ENCODE measurements at regions not wholly inside any gene's neighbourhood (a gene's known extent, or its start where the extent isn't known, plus 50 kb on each side); places are given as distances from the start of the nearest gene placed in this dataset.
"Not testable (repeated sequence)": the region's sequence is repeated elsewhere in the genome, so short reads cannot be mapped to it uniquely, and the experiment has no call there.

- DNase-seq (ENCODE audit: low spot score in 2 of 2), result no peak
- no peak overlapping the region for H3K4me3 ChIP-seq (ENCODE audit: low read depth, poor library complexity, severe bottlenecking)
- intact Hi-C loops (cut with DNase I; ENCODE audit: low total_unique reads), result loop anchor here (10.0 kb wide), 1 partner anchor 1510 kb away; no protein-coding TSS in a partner anchor
- no peak for TF ChIP-seq POLR2A (IDR thresholded peaks at IDR 0.05)
- TF ChIP-seq CTCF (IDR thresholded peaks at IDR 0.05), result no peak
- 63 to 65% methylated on average over 5 of the region's 5 CpGs for WGBS, 2 donors
Measured at GRCh38 chr19:30254789-30255188, 117.4 kb upstream of the ZNF536 start.

- intact Hi-C loops (cut with DNase I; ENCODE audit: low total_unique reads), result loop anchor here (10.0 kb wide), 1 partner anchor 1511 kb away; no protein-coding TSS in a partner anchor
- 37 to 38% methylated on average over 15 of the region's 15 CpGs for WGBS, 2 donors
- TF ChIP-seq POLR2A (IDR thresholded peaks at IDR 0.05), result no peak
- no peak for TF ChIP-seq CTCF (IDR thresholded peaks at IDR 0.05)
- H3K4me3 ChIP-seq (ENCODE audit: low read depth, poor library complexity, severe bottlenecking), result no peak overlapping the region
- DNase-seq (ENCODE audit: low spot score in 2 of 2), result peak in 1 of 2 donors; percentile 23
Measured at GRCh38 chr19:30255791-30256495, 116.2 kb upstream of the ZNF536 start.

GRCh38 chr19:30256496-30256850 is 115.7 kb upstream of the ZNF536 start:
- DNase-seq (ENCODE audit: low spot score in 2 of 2), result peak in 1 of 2 donors; percentile 42
- H3K4me3 ChIP-seq (ENCODE audit: low read depth, poor library complexity, severe bottlenecking), result no peak overlapping the region
- no peak for TF ChIP-seq CTCF (IDR thresholded peaks at IDR 0.05)
- no peak for TF ChIP-seq POLR2A (IDR thresholded peaks at IDR 0.05)
- intact Hi-C loops (cut with DNase I; ENCODE audit: low total_unique reads), result loop anchor here (10.0 kb wide), 1 partner anchor 1512 kb away; no protein-coding TSS in a partner anchor
- 43 to 46% methylated on average over 7 of the region's 7 CpGs for WGBS, 2 donors

GRCh38 chr19:30263830-30264381 is 108.3 kb upstream of the ZNF536 start:
- WGBS, 2 donors, result 29 to 34% methylated on average over 6 of the region's 6 CpGs
- intact Hi-C loops (cut with DNase I; ENCODE audit: low total_unique reads), result no loop called here
- no peak for DNase-seq (ENCODE audit: low spot score in 2 of 2)
- no peak overlapping the region for H3K4me3 ChIP-seq (ENCODE audit: low read depth, poor library complexity, severe bottlenecking)
- TF ChIP-seq CTCF (IDR thresholded peaks at IDR 0.05), result no peak
- no peak for TF ChIP-seq POLR2A (IDR thresholded peaks at IDR 0.05)

- 87 to 89% methylated on average over 2 of the region's 2 CpGs for WGBS, 2 donors
- DNase-seq (ENCODE audit: low spot score in 2 of 2); H3K4me3 ChIP-seq (ENCODE audit: low read depth, poor library complexity, severe bottlenecking); intact Hi-C loops (cut with DNase I; ENCODE audit: low total_unique reads): not testable (repeated sequence)
Measured at GRCh38 chr19:30265918-30266317, 106.3 kb upstream of the ZNF536 start.

- 86 to 88% methylated on average over 6 of the region's 6 CpGs for WGBS, 2 donors
- no peak overlapping the region for H3K4me3 ChIP-seq (ENCODE audit: low read depth, poor library complexity, severe bottlenecking)
- TF ChIP-seq CTCF (IDR thresholded peaks at IDR 0.05), result no peak
- TF ChIP-seq POLR2A (IDR thresholded peaks at IDR 0.05), result no peak
- DNase-seq (ENCODE audit: low spot score in 2 of 2), result no peak
- intact Hi-C loops (cut with DNase I; ENCODE audit: low total_unique reads), result no loop called here
Measured at GRCh38 chr19:30266687-30267086, 105.5 kb upstream of the ZNF536 start.

Measured in lower leg skin (tissue), 4 donors.